ENCODE measurements at regions not wholly inside any gene's neighbourhood (a gene's known extent, or its start where the extent isn't known, plus 50 kb on each side); places are given as distances from the start of the nearest gene placed in this dataset.

GRCh38 chr7:115123441-115123840 lies 201.5 kb downstream of the MDFIC start:
- TF ChIP-seq, protein P1, sequence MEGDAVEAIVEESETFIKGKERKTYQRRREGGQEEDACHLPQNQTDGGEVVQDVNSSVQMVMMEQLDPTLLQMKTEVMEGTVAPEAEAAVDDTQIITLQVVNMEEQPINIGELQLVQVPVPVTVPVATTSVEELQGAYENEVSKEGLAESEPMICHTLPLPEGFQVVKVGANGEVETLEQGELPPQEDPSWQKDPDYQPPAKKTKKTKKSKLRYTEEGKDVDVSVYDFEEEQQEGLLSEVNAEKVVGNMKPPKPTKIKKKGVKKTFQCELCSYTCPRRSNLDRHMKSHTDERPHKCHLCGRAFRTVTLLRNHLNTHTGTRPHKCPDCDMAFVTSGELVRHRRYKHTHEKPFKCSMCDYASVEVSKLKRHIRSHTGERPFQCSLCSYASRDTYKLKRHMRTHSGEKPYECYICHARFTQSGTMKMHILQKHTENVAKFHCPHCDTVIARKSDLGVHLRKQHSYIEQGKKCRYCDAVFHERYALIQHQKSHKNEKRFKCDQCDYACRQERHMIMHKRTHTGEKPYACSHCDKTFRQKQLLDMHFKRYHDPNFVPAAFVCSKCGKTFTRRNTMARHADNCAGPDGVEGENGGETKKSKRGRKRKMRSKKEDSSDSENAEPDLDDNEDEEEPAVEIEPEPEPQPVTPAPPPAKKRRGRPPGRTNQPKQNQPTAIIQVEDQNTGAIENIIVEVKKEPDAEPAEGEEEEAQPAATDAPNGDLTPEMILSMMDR (IDR thresholded peaks at IDR 0.05): no peak
- TF ChIP-seq POLR2A (IDR thresholded peaks at IDR 0.05): no peak

All from esophagus squamous epithelium (tissue), 4 donors.